ENCODE measurements at regions not wholly inside any gene's neighbourhood (a gene's known extent, or its start where the extent isn't known, plus 50 kb on each side); places are given as distances from the start of the nearest gene placed in this dataset.

- TF ChIP-seq CTCF (IDR thresholded peaks at IDR 0.05; ENCODE audit: control insufficient read depth, extremely low read depth, insufficient read depth): no peak
- DNase-seq (ENCODE audit: low read depth): no peak
- H3K4me3 ChIP-seq (ENCODE audit: low read depth, low read length): no peak overlapping the region
Observed at GRCh38 chr14:104435147-104436046, 144.2 kb upstream of the C14orf180 start.

- no peak for DNase-seq (ENCODE audit: low read depth)
- no peak for TF ChIP-seq CTCF (IDR thresholded peaks at IDR 0.05; ENCODE audit: control insufficient read depth, extremely low read depth, insufficient read depth)
- no peak overlapping the region for H3K4me3 ChIP-seq (ENCODE audit: low read depth, low read length)
Observed at GRCh38 chr14:104436047-104436591, 143.4 kb upstream of the C14orf180 start.

- no peak for TF ChIP-seq CTCF (IDR thresholded peaks at IDR 0.05; ENCODE audit: control insufficient read depth, extremely low read depth, insufficient read depth)
- H3K4me3 ChIP-seq (ENCODE audit: low read depth, low read length): no peak overlapping the region
- DNase-seq (ENCODE audit: low read depth): no peak
Observed at GRCh38 chr14:104436741-104437701, 142.5 kb upstream of the C14orf180 start.

- no peak for DNase-seq (ENCODE audit: low read depth)
- TF ChIP-seq CTCF (IDR thresholded peaks at IDR 0.05; ENCODE audit: control insufficient read depth, extremely low read depth, insufficient read depth): no peak
- no peak overlapping the region for H3K4me3 ChIP-seq (ENCODE audit: low read depth, low read length)
Observed at GRCh38 chr14:104437703-104438102, 141.9 kb upstream of the C14orf180 start.

GRCh38 chr14:104438166-104438887, 141.2 kb upstream of the C14orf180 start:
- TF ChIP-seq CTCF (IDR thresholded peaks at IDR 0.05; ENCODE audit: control insufficient read depth, extremely low read depth, insufficient read depth): no peak
- no peak overlapping the region for H3K4me3 ChIP-seq (ENCODE audit: low read depth, low read length)
- no peak for DNase-seq (ENCODE audit: low read depth)

- no peak for DNase-seq (ENCODE audit: low read depth)
- H3K4me3 ChIP-seq (ENCODE audit: low read depth, low read length): no peak overlapping the region
Observed at GRCh38 chr14:104439625-104440024, 139.9 kb upstream of the C14orf180 start.

More at GRCh38 chr14:104439625-104440024, 139.9 kb upstream of the C14orf180 start:
- no peak for TF ChIP-seq CTCF (IDR thresholded peaks at IDR 0.05; ENCODE audit: control insufficient read depth, extremely low read depth, insufficient read depth)

All from LNCaP clone FGC (cell line).